ENCODE measurements at regions not wholly inside any gene's neighbourhood (a gene's known extent, or its start where the extent isn't known, plus 50 kb on each side); places are given as distances from the start of the nearest gene placed in this dataset.
"Not testable (repeated sequence)": the region's sequence is repeated elsewhere in the genome, so short reads cannot be mapped to it uniquely, and the experiment has no call there.

DNA sequence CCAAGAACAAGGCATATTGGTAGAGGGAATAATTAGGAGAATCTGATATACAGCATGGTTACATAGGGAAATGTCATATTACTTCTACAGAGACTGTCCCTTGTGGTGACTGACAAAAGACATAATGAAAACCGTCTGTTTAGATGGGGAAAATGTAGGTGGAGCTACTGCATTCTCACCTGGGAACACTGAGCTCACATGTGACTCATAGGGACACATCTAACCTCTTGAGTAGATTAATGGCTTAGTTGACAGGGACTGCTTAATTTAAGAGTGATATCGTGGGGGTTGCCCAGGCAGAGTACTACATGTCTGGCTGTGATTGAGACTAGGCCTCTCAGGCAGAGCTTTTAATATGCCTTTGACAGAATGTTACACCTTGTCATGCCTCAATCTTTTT lies 235.3 kb upstream of the ZFP64 start:
- no peak for DNase-seq

DNA sequence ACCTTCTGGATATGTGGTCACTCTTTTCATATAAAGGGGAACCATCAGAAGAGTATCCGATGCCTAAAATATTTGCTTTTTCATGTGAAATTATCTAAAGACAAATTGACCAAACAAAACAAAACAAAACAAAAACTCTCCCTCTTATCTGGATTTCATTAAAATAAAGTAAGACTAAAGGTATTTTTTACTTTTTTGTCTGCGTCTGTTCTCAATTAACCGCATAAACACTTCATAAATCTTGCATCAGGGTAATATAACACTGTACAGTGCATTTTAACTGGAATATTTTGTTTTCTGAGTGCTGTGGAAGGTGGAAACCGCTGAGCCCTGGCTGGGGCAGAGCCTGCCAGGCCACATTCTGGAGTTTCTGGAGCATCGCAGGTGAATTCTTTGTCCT lies 234.1 kb upstream of the ZFP64 start:
- DNase-seq = no peak

DNA sequence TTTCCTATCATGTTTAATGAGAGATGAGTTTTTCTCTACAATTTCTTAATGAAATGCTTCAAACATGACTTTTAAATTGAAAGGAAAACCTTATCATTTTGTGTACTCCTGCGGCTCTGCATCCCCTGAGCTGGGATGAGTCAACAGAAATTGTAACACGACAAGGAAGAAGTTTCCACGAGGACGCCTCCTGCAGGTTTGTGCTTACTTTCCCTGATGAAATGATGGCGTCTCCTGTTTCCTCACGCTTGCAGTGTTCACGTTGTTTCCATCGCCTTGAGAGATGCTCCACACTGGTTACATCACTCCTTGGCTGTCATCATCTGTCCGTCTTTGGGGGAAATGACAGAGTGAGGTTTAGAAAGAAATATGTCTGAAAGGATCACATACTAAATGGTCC lies 233.7 kb upstream of the ZFP64 start:
- DNase-seq = no peak

DNA sequence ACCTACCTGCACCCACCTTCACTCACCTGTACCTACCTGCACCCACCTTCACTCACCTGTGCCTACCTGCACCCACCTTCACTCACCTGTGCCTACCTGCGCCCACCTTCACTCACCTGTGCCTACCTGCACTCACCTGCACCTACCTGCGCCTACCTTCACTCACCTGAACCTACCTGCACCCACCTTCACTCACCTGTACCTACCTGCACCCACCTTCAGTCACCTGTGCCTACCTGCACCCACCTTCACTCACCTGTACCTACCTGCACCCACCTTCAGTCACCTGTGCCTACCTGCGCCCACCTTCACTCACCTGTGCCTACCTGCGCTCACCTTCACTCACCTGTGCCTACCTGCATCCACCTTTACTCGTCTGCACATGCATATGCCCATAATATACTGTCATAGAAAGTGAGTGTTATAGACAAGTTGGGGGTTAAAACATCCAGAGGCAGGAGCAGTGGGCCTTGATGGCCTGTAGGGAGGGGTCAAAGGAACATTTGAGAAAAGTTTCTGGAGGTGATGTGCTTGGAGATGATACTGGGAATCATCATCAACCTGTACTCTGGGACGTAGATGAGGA lies 232.9 kb upstream of the ZFP64 start:
- not testable (repeated sequence) for DNase-seq

DNA sequence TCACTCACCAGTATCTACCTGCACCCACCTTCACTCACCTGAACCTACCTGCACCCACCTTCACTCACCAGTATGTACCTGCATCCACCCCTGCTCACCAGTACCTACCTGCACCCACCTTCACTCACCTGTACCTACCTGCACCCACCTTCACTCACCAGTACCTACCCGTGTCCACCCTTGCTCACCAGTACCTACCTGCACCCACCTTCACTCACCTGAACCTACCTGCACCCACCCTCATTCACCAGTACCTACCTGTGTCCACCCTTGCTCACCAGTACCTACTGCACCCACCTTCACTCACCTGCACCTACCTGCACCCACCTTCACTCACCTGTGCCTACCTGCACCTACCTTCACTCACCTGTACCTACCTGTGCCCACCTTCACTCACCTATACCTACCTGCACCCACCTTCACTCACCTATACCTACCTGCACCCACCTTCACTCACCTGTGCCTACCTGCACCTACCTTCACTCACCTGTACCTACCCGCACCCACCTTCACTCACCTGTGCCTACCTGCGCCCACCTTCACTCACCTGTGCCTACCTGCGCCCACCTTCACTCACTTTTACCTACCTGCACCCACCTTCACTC lies 232.1 kb upstream of the ZFP64 start:
- not testable (repeated sequence) for DNase-seq

DNA sequence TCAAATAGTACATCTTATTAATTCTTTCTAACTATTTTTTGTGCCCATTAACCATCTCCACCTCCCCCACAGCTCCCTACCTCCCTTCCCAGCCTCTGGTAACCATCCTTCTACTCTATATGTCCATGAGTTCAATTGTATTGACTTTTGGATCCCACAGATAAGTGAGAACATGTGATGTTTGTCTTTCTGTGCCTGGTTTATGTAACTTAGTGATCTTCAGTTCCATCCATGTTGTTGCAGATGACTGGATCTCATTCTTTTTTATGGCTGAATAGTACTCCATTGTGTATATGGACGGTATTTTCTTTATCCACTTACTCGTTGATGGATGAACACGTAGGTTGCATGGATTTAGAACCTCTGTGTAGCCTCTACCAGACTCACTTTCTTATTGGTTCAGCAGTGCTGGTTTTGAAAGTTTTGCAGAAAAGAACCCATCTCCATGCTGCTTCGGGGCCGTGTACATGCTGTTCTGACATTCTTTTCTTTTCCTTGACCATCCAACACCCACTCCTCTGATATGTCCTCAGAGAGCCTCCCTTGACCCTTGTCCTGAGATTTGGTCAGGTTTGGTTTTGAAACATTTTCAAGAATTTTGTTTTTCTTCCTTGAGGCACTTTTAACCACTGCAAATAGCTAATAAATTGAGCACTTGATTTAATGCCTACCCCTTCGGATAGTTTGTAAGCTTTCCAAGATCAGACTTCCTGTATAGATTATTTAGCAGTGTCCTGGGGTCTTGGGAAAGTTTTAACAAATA lies 231.2 kb upstream of the ZFP64 start:
- no peak for DNase-seq

DNA sequence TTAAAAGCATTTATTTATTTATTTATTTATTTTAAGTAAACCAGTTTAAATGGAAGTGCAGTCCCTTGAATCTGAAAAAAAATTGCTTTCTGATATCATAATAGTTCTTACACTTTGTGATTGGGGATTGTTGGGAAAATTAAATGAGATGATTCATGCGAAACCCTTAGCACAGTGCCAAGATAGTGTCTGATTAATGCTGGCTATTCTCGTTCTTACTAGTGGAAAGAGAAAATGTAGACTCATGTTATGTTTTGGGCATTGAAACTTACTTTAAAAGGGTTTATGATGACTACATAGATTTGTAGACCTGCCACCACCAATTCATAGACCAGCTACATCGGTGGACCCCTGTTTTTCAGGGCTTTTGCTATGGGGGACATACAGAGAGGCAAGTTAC lies 229.2 kb upstream of the ZFP64 start:
- DNase-seq = no peak

DNA sequence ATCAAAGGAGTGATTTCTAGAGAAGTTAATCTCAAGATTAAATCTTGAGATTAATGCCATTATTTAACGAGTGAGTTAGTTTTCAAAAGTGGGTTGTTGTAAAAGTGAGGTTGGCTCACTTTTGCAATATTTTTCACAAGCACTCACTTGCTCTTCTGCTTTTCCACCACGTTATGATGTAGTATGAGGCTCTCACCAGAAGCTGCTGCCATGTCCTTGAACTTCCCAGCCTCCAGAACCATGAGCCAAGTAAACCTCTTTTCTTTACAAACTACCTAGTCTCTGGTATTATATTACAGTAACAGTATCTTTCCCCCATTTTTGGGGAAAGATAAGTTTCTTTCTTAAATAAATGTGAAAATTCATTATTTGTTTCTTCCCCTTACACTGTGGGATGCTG lies 227.6 kb upstream of the ZFP64 start:
- no peak for DNase-seq

DNA sequence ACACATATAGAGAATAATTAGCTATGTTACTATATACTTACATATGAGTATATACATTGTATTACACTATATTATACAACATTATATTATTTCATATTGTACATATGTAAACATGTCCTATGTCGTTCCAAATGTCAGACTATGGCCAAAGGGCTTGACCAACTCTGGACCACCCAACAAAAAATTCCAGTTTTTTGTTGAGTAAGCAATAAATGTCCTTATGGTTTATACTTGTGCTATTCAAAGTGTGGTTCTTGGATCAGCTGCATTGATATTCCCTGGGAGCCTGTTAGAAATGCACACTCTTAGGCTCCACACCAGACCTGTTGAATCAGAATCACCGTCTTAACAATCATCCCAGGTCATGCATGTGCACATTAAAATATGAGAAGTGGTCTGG lies 225.4 kb upstream of the ZFP64 start:
- DNase-seq = no peak

DNA sequence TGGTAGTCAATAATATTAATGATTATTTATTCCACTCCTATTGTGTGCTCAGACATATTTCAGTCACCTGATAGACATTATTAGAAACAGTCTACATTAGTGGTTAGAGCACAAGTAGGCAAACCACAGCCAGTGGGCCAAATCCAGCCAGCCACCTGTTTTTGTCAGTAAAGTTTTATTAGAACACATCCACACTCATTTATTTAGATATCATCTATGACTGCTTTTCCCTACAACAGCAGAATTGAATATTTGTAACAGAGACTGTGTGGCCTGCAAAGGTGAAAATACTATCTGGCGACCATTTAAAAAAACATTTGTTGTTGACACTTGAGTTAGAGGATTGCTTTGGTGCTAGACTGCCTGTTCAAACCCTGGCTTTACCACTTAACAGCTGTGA lies 220.0 kb upstream of the ZFP64 start:
- no peak for DNase-seq

DNA sequence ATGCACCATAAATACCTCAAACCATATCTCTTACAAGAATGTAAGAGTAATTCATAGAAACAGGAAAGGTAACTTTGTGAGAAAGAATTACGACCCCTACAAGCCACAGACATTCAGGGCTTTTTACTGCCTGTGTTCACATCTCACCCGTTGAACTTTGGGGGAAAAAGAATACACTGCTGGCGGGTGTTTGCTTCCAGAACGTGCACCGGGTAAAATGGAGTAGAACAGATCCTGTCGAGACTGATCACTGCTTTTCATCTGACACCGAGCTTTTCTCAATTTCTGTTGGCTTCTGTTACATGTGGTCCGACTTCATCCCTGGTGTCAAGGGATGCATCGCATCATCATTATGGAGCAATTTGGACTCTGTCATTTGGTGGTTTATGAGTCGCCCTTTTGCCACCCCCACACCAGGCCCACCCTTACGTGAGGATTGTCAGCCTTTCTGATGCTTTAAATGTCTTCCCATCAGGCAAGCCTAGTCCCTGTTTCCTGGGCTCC lies 219.2 kb upstream of the ZFP64 start:
- DNase-seq = no peak

DNA sequence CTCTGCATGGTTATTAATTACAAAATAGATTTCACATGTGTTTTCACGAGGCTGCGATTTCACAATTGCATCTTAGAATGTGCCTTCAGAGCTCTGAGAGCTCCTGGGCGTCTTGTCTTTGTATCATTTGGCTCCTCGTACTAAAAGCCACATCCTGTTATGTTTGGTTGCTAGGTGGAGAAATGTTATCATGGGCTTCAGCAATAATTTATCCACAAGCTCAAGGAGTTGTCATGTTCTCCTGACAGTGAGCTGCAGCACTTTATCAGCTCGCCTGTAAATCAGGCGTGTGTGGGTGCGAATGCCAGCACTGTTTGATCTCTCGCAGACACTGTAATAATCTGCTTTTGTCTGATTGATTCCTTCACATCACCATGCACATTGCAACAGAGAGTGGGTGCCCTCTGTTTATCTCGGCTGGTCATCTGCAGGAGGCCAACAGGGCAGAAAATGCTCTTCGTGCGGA lies 218.6 kb upstream of the ZFP64 start:
- DNase-seq = no peak

DNA sequence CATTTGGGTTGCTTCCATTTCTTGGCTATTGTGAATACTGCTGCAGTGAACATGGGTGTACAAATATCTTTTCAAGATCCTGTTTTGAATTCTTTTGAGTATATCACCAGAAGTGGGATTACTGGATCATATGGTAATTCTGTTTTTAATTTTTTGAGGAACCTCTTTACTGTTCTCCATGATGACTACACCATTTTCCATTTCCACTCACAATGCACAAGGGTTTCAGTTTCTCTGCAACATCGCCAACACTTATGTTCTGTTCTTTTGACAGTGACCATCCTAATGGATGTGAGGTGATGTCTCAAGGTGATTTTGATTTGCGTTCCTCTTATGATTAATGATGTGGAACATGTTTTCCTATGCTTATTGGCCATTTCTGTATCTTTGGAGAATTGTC lies 214.4 kb upstream of the ZFP64 start:
- DNase-seq = no peak

DNA sequence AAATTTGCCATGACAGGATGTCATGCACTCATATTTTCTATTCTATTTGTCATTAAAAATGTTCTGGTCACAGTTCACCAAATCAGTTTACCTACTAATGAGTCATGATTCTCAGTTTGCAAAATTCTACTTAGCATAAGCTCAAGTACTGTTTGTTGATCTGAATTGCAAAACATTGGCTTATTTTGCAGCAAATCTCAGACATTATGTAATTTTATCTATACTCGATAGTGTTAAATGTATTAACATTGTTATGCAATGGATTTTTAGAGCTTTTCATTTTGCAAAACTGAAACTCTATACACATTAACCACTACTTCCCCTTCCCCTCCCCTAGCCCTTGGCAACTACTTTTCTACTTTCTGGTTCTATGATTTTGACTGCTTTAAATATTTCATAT lies 213.8 kb upstream of the ZFP64 start:
- no peak for DNase-seq

DNA sequence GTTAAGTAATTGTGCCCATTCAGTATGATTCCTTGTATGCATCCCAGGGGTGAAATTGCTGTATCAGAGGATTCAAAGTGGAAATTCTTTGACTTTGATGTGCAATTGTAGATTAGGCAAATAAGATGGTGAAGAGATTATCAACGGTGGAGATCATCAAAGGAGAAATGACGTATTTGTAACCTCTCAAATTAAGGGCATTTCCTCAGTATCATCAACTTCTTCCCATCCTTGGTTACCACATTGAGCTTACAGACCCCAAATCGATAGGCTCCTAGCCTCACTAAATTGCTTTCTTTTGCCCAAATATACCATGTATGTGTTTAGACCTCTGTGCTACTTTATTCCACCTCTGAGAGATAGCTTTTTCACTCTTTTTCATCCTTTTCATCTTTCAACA lies 213.1 kb upstream of the ZFP64 start:
- no peak for DNase-seq

DNA sequence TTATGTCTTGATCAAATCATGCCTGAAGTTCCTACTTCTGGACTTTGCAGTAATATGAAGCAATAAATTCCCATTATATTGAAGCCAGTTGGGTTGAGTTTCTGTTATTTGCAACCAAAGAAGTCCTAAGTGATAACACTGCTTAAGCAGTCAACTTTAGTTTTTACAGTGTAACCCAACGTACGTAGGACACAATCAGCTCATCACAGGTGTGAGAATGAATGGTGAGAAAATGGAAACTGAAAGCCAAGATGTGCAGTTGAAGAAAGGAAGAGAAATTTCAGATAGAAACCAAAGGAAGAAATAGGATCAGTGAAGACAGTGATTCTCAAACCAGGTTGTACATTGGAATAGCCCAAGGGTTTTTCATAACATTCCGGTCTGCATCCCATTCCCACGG lies 211.4 kb upstream of the ZFP64 start:
- DNase-seq = no peak

DNA sequence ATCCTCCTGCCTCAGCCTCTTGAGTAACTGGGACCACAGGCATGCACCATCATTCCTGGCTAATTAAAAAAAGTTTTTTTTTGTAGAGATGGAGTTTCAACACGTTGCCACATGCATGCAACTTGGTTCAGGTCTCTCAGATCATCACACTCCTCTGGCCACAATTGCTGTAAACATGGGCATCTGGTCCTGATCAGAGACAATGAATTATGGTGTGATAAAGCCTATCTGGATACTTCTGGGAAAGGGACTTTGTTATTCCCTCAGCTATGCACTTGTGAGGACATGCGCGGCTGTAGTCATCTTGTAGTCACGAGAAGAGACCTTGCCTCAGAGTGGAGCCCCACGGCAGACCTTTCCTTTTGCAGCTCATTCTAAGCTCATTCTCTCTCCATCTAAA lies 210.9 kb upstream of the ZFP64 start:
- no peak for DNase-seq

DNA sequence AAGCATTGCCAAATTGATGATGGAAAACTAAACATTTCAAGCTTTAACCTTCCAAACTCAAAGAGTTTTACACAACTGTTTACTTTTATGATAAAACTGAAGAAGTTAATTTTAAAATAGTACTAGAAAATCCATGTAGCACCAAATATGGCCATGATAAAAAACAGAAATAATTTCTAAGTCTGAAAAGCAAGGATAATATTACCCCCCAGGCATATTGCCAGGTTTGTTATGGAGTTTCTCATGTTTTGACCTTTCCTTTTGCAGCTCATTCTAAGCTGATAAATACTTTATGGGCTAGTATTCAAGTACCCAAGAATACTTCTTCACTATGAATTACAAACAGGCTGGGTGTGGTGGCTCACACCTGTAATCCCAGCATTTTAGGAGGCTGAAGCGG lies 209.9 kb upstream of the ZFP64 start:
- no peak for DNase-seq

DNA sequence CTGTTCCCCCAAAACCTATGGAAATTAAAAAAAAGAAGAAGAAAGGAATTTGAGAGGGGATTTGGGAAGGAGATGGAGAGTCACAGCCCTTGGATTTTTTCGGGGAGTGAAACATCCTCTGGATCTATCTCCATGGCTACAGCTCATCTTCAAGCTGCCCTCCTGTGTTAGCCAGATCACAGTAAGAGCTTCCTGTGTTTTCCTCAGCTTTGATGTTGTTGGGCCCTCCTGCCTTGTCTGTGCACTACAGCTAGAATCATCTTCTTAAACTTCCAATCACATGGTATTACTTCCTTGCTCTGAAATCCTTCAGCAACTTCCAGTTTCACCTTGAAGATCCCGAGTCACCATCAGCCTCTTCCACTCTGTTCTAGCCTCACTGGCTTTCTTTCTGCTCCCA lies 207.8 kb upstream of the ZFP64 start:
- DNase-seq = no peak

DNA sequence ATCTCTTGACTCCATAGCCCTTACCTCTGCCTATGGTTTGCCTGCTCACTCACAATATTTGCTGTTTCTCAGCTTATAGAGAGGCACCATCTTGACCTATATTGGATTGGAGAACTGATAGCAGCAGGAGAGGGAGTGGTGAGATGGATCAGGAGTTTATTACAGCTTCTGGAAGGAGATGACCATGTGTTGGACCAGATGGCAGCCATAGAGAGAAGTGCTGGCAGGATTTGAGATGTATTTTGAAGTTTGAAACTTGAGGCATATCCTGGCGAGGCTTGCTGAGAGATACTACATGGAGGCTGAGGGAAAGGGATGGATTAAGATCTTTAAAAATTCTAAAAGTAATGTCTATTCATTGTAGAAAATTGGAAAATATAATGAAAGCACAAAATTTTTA lies 198.0 kb upstream of the ZFP64 start:
- DNase-seq = no peak

DNA sequence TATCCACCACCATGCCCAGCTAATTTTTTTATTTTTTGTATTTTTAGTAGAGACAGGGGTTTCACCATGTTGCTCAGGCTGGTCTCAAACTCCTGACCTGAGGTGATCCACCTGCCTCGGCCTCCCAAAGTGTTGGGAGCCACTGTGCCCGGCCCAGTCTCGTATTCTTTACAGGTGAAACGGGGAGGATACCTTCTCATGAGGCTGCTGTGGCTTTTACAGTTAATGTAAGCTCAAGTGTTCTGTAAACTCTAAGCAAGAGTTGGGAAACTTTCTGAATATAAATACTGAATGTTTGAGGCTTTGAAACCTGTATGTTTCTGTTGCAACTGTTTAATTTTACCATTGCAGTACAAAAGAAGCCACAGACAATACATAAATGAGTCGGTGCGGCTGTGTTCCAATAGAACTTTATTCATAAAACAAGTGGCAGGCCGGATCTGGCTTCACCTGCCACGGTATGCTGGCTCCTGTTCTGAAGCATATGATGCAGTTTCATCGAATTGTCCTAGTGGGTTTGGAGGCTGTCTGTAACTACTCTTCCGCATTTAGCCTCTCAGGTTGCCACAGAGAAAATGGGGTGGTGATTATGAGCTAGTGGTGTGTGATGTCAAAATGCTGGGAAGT lies 192.5 kb upstream of the ZFP64 start:
- no peak for DNase-seq

DNA sequence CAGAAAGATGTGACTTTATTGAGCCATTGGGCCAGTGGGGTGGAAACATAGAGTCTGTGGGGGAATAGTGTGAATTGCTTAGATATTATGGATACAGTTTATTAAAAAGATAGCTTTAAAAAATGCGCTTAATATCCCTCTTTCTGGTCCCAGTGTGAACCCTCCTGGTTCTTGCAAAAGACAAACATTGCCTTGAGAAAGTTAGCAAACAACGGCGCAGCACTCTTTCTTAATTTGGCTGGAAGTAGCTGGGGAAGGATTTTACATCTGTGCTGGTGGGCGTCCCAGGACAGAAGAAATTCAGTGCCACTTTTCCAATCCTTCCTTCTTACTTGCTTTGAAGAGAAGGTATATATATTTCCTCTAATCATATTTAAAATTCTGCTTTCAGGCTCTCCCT lies 191.4 kb upstream of the ZFP64 start:
- DNase-seq = no peak

DNA sequence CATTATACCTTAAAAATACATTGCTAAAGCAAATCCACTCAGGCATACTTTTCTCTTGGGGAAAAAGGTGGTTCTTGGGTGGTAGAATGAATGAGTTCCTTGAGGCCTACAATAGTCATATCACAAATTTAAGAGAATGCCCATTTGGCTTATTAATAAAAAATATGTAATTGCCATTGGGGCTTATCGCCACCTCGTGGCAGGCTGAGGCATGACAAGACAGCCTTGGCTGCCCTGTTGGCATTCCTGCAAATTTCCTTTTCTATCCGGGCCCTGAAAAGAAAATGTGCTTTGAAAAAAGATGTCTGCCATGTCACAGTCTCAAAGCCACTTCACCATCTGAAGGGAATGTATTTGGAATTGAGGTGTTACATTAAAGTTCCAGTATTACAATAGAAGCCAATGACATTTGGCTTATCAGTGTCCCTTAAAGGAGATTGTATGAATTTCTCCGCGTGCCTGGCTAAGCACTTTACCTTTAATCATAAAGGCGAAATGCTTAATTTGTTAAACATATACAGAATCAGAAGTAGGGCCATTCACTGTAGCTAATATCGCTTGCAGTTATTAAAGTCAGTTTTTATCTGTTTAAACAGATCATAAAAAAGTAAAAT lies 188.3 kb upstream of the ZFP64 start:
- DNase-seq = peak in 1 of 14 donors; percentile 1
